ENCODE measurements at regions not wholly inside any gene's neighbourhood (a gene's known extent, or its start where the extent isn't known, plus 50 kb on each side); places are given as distances from the start of the nearest gene placed in this dataset.

GRCh38 chr5:88558366-88558765, 289.7 kb upstream of the TMEM161B start:
- no peak for TF ChIP-seq CTCF (IDR thresholded peaks at IDR 0.05; ENCODE audit: low read depth, low read length)
- no peaks in the 10 kb centered on the region for H3K36me3 ChIP-seq
- H3K4me3 ChIP-seq (ENCODE audit: low read depth, low read length), result no peak overlapping the region
- H3K27ac ChIP-seq, result no peak overlapping the region
- H3K9me3 ChIP-seq (ENCODE audit: severe bottlenecking), result no peaks in the 10 kb centered on the region
- H3K27me3 ChIP-seq (ENCODE audit: insufficient read depth, low read depth, severe bottlenecking), result no peaks in the 10 kb centered on the region
- no peak for DNase-seq

GRCh38 chr5:88557881-88558280, 289.2 kb upstream of the TMEM161B start:
- TF ChIP-seq CTCF (IDR thresholded peaks at IDR 0.05; ENCODE audit: low read depth, low read length), result no peak
- no peak for DNase-seq
- H3K4me3 ChIP-seq (ENCODE audit: low read depth, low read length), result no peak overlapping the region
- H3K36me3 ChIP-seq, result no peaks in the 10 kb centered on the region
- H3K9me3 ChIP-seq (ENCODE audit: severe bottlenecking), result no peaks in the 10 kb centered on the region
- no peaks in the 10 kb centered on the region for H3K27me3 ChIP-seq (ENCODE audit: insufficient read depth, low read depth, severe bottlenecking)
- no peak overlapping the region for H3K27ac ChIP-seq

GRCh38 chr5:88557131-88557530, 288.5 kb upstream of the TMEM161B start:
- H3K27ac ChIP-seq, result no peak overlapping the region
- no peak overlapping the region for H3K4me3 ChIP-seq (ENCODE audit: low read depth, low read length)
- no peak for TF ChIP-seq CTCF (IDR thresholded peaks at IDR 0.05; ENCODE audit: low read depth, low read length)
- no peak for DNase-seq
- no peaks in the 10 kb centered on the region for H3K9me3 ChIP-seq (ENCODE audit: severe bottlenecking)
- no peaks in the 10 kb centered on the region for H3K36me3 ChIP-seq
- no peaks in the 10 kb centered on the region for H3K27me3 ChIP-seq (ENCODE audit: insufficient read depth, low read depth, severe bottlenecking)

GRCh38 chr5:88556406-88556805, 287.8 kb upstream of the TMEM161B start:
- no peak for TF ChIP-seq CTCF (IDR thresholded peaks at IDR 0.05; ENCODE audit: low read depth, low read length)
- H3K4me3 ChIP-seq (ENCODE audit: low read depth, low read length), result no peak overlapping the region
- no peaks in the 10 kb centered on the region for H3K27me3 ChIP-seq (ENCODE audit: insufficient read depth, low read depth, severe bottlenecking)
- no peaks in the 10 kb centered on the region for H3K36me3 ChIP-seq
- DNase-seq, result no peak
- no peaks in the 10 kb centered on the region for H3K9me3 ChIP-seq (ENCODE audit: severe bottlenecking)
- H3K27ac ChIP-seq, result no peak overlapping the region

- TF ChIP-seq CTCF (IDR thresholded peaks at IDR 0.05; ENCODE audit: low read depth, low read length), result no peak
- Histone ChIP-seq H3K9me3 (ENCODE audit: severe bottlenecking) (no peaks in the 10 kb centered on the region), H3K4me3 (ENCODE audit: low read depth, low read length) (no peak overlapping the region), H3K27me3 (ENCODE audit: insufficient read depth, low read depth, severe bottlenecking) (no peaks in the 10 kb centered on the region), H3K27ac (no peak overlapping the region), H3K36me3 (no peaks in the 10 kb centered on the region)
- peak; percentile 66 for DNase-seq
Measured at GRCh38 chr5:88555674-88556073, 287.0 kb upstream of the TMEM161B start.

GRCh38 chr5:88553986-88554385, 285.3 kb upstream of the TMEM161B start:
- H3K36me3 ChIP-seq, result no peaks in the 10 kb centered on the region
- H3K9me3 ChIP-seq (ENCODE audit: severe bottlenecking), result no peaks in the 10 kb centered on the region
- TF ChIP-seq CTCF (IDR thresholded peaks at IDR 0.05; ENCODE audit: low read depth, low read length), result no peak
- H3K27me3 ChIP-seq (ENCODE audit: insufficient read depth, low read depth, severe bottlenecking), result no peaks in the 10 kb centered on the region
- no peak for DNase-seq
- no peak overlapping the region for H3K27ac ChIP-seq
- H3K4me3 ChIP-seq (ENCODE audit: low read depth, low read length), result no peak overlapping the region
